HG03442 (cell line): ENCODE measurements at regions not wholly inside any gene's neighbourhood (a gene's known extent, or its start where the extent isn't known, plus 50 kb on each side); places are given as distances from the start of the nearest gene placed in this dataset.

ENCODE experiments used
- ATAC-seq: cut with Tn5 transposase; IDR thresholded peaks from one replicate; pipeline ENCODE4 v1.9.1; 2021; ENCODE audit warnings: mild to moderate bottlenecking, moderate library complexity; ENCODE audit not compliant: unreplicated experiment

DNA sequence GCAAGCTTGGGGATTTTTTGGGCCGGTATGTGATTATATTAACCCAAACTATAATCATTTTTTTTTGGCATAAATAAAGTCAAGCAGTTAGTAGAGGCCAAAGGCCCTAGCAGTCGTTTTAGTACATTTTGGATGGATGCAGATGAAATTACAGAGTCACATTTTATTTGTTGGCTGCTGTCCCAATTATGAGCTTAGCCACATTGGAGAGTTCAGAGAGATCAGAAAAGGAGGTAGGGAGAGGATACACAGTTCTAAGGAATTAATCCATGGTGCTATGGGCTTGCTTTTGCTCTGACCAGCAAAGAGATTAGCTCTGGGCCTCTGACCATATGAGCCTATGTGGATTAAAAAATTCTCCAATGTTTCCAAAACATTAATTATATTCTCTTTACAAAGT, 395.1 kb downstream of the RAPGEF2 start:
- no peak for ATAC-seq

DNA sequence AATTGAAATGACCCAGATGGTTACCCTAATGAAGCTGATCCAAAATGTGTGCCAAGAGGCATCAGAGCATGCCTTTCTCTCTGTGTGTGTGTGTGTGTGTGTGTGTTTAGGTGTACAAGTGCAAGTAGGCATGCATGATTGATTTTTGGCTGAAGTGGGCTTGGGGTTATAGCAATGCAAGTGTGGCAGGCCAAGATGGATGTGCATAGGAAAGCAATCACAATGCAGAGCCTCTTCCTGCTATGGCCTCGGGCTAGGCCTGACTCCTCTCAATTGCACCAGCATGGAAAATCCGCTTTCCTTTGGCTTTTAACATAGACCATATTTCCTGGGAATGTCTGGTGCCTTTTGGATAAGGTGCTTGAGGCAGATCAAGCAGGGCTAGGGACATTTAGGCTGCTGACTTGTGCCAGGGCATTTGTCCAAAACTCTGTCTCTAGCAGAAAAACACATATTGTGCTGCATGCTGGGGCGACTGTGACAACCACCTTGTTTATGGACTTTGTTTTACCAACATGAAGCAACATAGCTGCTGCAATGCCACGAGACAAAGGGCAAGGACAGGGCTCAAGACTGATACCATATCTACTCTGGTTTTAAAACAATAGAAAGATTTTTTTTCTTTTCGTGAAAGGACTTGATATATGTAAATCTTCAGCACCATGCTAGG, 395.7 kb downstream of the RAPGEF2 start:
- ATAC-seq, result no peak

DNA sequence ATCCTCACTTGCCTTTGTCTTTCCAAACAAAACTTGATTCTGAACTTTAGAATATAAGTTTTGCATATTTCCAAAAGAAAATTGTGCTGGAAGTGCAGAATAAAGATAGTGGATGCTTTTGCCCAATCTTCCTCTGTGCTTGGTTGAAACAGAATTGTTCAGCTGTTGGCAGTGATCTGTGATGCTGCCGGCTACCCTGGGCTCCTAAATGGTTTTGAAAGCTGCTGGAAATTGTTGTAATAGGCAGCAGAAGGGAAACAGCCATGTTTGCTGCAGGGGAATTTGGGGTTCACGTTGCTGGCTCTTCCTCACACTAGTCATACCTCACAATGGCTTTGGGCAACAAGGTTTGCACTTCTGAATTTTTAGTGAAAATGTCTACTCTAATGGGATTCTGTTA, 398.0 kb downstream of the RAPGEF2 start:
- no peak for ATAC-seq

DNA sequence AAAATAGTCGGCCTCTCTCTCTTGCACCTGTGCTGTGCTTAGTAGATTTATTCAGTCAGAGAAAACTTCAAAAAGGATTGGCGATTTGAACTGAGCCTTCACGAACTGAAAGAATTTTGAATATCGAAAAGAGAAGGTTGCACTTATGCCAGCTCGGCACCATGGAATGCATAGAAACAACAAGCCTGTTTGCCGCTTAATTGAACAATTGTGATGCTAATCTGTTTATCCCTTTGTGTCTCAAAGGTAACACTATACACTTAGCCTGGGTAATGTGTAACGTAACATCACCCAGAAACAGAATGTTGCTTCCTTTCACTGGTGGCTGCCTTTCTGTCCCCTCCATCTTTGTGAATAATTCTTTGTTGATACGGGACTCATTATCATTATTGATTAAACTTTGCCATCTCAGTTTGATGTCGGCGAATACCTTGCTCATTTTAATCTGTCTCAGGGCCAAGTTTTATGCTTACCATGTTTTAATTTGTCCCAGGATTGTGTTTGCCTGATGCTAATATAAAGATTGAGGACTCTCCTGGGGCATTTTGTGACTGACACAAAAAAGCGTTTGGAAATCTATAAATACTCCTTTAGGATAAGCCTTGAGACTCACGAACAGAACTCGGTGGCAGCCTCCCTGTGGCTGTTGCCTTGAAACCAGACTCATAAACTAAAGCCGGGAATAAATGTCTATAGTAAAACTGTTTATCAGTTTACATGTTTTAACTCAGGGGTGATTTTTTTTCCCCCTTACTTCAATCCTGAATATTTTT, 400.5 kb downstream of the RAPGEF2 start:
- no peak for ATAC-seq

DNA sequence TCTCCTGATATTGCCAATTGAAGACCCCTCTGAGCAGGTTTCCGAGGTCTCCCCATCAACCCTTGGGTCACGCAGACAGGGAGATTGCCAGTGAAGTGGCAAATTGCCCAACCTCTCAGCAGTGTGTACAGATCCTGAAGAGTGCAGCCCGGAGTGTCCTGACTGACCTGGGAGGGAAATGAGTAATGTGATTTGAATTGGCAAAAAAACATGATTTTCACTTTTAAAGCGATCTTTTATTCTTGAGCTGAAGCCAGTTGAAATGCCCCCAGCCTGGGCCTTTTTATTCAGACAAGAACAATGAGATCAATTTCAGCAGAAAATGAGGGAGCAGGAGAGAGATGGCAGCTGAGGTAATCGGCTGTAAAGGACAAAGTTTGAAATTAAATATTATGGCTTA, 401.8 kb downstream of the RAPGEF2 start:
- no peak for ATAC-seq

DNA sequence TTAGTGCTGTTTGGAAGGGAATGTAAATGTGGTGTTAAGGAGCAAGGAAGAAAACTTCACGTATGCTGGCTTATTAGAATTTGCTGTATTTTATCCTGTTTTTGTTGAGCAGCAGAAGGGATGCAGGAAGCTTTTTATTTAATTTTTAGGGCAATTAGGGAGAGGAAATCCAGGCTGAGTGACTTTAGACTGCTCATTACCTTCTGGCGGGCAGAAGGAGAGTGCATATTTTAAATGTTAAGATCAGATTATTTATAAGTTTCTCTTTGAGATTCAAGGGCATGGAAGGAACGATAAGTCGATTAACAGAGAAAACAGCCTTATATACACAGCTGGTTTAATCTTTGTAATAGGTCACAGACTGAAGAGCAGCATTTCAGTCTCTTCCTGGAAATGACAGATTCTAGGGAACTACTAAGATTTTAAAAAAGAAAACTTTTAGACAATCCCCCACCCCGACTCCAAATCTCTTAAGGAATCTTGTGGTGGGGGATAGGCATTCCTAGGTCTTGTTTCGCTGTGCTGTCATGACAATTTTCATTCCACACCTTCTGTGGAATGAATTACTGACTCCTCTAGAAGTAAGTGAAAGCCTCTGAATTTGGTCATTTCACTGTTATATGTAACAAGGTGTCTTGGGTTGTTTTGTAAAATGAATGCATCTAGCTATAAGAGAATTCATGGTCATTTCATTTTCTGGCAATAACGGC, 402.5 kb downstream of the RAPGEF2 start:
- ATAC-seq, result no peak

DNA sequence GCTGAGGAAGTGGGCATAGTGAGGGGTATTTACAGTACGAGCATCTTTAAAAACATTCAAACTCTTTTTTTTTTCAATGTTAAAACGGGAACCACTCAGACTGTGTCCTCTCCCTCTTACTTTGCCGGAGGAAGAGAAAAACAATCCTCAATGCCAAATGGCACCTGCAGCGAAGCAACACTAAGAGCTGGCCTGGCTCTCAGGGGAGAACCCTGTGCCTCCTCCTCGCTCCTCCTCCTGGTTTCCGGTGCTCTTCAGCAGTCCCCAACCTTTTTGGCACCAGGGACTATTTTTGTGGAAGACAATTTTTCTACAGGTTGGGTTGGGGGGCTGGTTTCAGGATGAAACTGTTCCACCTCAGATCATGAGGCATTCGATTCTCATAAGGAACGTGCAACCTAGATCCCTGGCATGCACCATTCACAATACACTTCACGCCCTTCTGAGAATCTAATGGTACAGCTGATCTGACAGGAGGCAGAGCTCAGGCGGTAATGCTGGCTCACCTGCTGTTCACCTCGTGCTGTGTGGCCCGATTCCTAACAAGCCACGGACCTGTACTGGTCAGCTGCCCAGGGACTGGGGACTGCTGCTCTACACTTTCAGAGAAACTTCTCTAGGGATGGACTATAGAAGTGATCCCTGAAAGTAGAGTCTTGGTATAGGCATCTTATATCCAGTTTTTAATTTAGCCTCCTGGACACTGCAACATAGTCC, 404.1 kb downstream of the RAPGEF2 start:
- no peak for ATAC-seq

DNA sequence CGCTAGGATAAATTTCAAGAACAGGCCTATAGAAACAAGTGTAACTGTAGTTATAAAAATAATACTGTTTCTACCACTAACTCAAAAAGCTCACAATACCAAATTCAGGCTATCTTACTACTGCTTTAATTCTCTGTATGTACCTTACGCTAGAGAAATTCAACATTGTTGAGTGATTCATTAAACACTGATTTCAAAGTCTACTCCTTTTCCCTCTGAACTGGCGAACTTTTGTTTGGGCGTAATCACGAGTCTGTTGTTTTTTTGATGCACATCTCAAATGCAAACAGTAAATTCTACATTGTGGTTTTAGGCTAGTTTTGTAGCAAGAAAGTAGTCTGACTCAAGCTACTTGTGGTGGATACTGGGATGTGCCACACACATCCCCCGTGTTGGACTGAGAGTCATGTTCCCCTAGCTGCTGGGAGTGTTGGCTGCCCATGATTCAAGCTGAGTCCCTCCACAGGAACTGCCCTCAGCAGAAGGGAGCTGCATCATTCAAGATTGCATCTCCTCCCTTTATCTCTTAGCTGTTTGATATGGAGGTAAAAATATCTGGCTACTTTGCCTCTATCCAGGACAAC, 406.1 kb downstream of the RAPGEF2 start:
- ATAC-seq, result no peak

DNA sequence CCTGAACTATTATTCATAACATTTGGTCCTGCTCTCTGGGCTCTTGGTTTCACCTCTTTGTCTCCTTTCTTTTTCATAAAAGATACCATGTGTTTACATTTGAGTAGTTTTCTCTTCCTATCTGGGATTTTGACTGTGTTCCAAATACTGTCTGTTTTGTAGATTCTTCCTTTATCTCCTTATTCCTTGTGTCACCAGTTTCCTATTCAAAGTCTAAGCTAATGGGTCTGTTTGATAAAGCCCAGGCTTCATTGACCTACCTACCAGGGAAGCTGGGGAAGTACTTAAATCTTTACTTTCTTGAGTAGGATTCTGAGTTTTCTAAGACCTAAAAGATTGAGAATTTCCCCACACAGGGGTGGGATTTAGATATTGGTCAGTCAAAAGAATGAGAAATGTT, 409.5 kb downstream of the RAPGEF2 start:
- no peak for ATAC-seq

DNA sequence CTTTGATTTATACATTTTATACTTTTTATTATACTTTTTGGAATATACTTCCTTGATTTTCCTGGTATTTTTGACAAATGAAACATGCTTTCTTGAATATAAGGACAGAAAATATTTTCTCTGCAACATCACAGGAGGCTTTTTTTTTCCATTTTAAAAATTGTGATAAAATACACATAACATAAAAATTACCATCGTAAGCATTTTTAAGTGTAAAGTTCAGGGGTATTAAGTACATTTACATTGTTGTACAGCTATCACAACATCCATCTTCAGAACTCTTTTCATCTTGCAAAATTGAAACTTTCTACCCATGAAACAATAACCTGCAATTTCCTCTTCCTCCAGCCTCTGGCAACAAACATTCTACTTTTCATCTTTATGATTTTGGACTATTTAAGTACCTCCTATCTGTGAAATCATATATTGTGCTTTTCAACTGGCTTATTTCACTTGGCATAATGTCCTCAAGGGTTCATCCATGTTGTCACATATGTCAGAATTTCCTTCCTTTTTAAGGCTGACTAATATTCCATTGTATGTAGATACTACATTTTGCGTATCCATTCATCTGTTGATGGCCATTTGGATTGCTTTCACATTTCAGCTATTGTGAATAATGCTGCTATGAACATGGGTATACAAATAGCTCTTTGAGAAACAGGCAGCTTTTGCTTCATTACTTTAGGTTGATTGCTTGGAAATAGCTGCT, 412.6 kb downstream of the RAPGEF2 start:
- no peak for ATAC-seq

DNA sequence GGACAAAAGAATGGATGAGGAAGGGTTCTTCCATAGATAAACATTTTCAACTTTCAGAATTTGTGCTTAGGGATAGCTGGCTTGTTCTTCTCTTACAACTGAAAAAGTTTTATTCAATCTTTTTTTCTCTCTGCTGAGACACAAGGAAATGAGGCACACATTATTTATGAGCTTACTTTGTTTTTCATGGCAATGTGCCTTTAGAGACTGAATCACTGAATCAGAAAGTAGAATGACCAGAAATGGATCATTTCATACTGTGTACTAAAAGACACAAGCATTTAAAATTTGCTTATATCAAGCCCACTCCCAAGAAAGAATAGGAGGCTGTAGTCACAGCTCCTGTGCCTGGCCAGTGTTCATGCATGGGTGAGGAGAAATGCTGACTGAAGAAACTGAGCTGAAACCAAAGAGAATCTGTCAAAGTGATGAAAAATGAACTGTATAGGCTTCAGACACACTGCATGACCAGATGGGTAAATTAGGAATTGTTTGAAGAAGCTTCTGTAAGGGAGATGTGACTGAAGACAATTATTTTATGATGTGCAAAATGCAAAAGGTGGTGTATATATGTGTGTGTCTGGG, 413.8 kb downstream of the RAPGEF2 start:
- ATAC-seq, result no peak

DNA sequence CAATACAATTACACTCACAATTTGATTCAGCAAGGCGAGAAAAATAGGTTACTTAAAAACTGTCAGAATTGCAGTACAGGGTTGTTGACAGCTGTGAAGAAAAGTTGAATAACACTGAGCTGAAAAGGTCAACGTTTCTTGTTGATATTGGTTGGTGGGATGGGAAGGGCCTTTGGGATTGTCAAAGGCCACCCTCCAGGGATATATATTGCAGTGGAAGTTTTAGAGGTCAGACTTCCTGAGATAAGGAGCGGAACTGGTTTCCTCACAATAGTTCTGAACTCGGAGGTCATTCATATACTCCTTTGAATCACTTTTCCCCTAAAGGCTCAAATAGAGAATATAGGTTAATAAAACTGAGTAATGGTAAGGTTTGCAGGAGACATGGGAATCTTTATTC, 417.2 kb downstream of the RAPGEF2 start:
- ATAC-seq, result no peak

DNA sequence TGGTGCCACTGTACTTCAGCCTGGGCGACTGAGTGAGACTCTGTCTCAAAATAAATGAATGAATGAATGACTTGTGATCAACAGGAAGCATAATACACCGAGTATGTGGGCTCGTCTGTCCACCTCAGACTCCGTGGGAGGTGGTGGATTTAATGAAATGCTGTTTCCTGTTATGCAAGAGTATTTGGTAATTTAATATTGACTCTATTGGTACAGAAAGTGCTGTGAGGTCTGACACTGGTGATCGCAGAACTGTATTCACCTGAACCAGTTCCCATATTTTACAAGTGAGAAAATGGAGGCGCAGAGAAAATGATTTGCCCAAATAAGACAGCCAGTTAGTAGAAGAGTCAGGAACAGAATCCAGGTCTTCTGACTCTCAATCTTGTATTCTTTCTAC, 423.3 kb downstream of the RAPGEF2 start:
- no peak for ATAC-seq

DNA sequence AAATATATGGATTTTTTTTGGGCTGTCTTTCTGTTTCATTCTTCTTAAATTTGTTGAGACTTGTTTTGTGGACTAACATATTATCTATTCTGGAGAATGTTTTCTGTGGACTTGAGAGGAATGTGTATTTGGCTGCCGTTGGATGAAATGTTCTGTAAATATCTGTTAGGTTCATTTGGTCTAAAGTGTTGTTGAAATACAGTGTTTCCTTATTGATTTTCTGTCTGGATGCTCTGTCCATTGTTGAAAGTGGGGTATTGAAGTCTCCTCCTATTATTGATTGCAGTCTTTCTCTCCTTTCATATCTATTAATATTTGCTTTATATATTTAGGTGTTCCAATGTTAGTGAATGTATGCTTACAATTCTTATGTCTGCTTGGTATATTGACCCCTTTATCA, 431.8 kb downstream of the RAPGEF2 start:
- no peak for ATAC-seq

DNA sequence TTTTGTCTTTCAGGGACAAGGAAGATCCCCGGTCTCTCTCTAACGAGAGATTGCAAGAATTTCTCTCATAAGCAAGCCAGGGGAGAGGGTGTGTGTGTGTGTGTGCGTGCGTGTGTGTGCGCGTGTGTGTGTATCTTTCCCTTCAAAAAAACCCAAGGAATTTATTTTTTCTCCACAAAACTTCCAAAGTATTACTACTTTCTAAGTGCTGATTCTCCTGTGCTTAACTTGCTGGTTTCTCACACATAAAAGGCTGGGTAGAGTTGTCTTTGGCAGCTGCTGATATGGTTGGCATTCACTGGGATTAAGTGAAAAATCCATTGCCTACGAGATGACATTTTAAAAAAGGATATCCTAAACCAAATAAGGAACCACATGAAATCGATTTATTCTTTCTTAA, 435.7 kb downstream of the RAPGEF2 start:
- no peak for ATAC-seq

DNA sequence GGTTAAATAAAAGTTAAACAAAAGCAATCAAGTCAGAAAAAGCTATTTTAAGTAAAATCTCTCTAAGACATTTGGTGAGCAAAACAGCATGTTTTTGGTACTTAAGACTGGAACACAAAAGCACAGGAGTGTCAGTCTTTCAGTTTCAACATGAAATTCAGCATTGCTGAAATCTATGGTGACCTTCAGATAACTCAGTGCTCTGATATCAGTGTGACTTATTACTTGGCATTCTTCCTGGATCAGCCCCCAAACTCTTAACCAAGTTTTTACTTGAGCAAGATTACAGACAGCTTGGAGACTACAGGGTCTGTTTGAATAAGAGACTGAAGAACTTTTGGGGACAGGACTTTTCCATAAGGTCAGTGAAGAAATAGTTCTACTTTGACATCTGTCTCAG, 437.2 kb downstream of the RAPGEF2 start:
- ATAC-seq, result no peak

DNA sequence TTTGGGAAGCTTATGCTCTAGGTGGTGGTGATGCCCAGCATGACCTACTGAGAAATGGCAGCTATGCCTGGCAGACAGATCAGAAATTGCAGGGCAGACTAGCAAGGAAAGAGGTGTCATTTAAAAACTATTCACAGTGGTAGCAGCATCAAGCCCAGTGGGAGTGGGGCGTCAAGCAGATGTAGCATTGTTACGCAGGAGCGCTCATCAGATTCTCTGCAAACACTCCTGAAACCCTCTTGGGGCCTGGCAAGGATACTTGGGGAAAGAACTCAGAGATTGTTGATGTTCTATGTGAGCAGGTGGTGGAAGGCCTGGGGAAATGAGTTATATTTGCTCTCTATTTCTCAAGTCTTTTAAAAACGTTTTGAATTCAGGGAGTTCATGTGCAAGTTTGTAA, 437.6 kb downstream of the RAPGEF2 start:
- no peak for ATAC-seq

DNA sequence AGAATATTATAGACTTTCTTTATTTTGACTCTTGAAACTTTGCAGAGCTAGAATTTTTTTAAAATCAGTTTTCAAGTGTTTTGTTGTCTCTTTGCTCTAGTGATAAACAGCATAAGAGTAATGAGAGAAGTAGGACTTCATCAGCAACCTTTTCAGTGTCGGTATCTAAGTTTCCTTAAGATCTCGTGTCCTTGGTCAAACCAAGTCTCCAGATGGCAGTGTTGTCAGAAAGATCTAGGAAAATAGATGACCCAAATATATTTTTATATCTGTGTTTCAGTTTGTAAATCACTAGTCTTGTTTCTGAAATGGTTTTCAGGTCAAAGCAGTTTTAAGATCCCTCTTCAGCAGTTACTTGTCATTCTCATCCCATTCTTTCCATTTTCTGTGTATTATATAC, 438.3 kb downstream of the RAPGEF2 start:
- no peak for ATAC-seq

DNA sequence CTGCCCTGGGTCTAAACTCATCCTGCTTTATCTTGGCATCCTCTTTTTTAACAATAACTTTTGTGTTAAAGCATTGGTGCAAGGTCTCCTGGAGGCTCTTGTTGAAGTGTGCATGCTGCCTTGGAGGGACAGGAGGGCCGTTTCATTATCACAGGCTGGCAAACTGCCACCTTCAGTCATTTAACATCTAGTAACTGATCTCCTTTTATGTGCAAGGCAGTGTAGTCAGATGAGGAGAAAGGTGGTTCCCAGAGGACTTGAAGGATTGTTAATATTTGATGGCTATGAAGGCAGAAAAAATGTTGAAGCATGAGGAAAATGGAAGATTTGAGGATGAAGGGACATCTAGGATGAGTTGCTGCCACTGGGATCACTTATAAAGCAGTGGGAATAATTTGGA, 439.4 kb downstream of the RAPGEF2 start:
- ATAC-seq, result no peak

DNA sequence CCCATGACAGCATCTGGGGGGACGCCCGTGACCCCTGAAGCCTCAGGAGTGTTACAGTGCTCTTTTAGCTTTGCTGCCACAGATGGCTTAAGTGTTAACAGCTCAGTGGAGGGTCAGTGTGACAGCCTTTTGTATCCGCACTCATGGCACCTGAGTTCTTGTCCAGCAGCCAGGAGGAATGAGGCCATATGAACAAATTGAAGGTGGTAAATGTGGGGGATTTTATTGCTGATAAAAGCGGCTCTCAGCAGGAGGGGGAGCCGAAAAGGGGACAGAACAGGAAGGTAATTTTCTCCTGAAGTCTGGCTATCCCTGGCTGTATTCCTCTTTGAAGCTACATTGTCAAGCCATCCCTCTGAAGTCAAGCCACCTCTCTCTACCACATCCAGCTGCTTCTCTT, 441.0 kb downstream of the RAPGEF2 start:
- ATAC-seq, result no peak
